Activated CD4-positive, alpha-beta memory T cell treated with anti-CD3 and anti-CD28 coated beads, Interleukin-2, amount 10 ng/mL, durations not matched to agents 7 days and 5 days (primary cell): ENCODE measurements at regions not wholly inside any gene's neighbourhood (a gene's known extent, or its start where the extent isn't known, plus 50 kb on each side); places are given as distances from the start of the nearest gene placed in this dataset.

Source experiments
- CTCF ChIA-PET: fragments of 350-600 bp; sonication (Branson Sonifier 250); formaldehyde crosslinking; loops from one replicate; lab custom pipeline; 2021; ENCODE audit warnings: antibody characterized with exemption, inconsistent platforms; lab: Charles Lee
- POLR2A ChIA-PET: fragments of 350-600 bp; sonication (Branson Sonifier 250); formaldehyde crosslinking; loops from one replicate; lab custom pipeline; 2021; ENCODE audit warnings: antibody characterized with exemption; lab: Charles Lee
- DNase-seq: peaks from one replicate; pipeline ENCODE4 v3.0.0-alpha.2; 2020
- H3K27ac Mint-ChIP-seq: one replicate; pipeline ENCODE4 v1.8.0; 2021; ENCODE audit warnings: mild to moderate bottlenecking, mixed read lengths
- H3K27me3 Mint-ChIP-seq: one replicate; pipeline ENCODE4 v1.8.0; 2021; ENCODE audit warnings: mixed read lengths
- H3K36me3 Mint-ChIP-seq: one replicate; pipeline ENCODE4 v1.8.0; 2021; ENCODE audit warnings: low read depth, mixed read lengths
- H3K4me1 Mint-ChIP-seq: one replicate; pipeline ENCODE4 v1.8.0; 2021; ENCODE audit warnings: mixed read lengths
- H3K4me3 Mint-ChIP-seq: one replicate; pipeline ENCODE4 v1.8.0; 2021; ENCODE audit warnings: mild to moderate bottlenecking, mixed read lengths
- H3K9me3 Mint-ChIP-seq: one replicate; pipeline ENCODE4 v1.8.0; 2021; ENCODE audit warnings: mixed read lengths

DNA sequence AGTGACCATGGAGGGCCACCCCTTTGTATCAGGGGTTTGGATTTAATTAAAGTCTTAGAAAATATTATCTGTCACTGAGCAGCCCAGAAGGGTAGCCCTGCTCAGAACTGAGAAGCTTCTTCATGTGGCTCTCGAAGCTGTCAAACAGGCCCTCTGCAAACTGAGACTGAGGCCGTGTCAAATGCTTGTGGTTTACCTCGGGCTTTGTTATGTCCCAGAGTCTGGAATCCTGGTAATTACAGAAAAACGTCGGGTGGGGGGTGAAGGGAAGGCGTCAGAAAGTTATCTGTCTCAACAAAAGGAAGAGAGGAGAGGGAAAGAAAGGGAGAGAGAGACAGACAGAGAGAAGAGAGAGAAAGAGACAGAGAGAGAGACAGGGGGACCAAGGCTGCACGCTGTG is 200.8 kb downstream of the BMP7 start:
- peaks cover under 1% of the 10 kb centered on the region for H3K4me1 Mint-ChIP-seq
- no peak overlapping the region for H3K4me3 Mint-ChIP-seq
- no peak for DNase-seq
- peaks cover 24% of the 10 kb centered on the region for H3K27me3 Mint-ChIP-seq
- POLR2A ChIA-PET, result no interaction called here
- H3K9me3 Mint-ChIP-seq, result no peaks in the 10 kb centered on the region
- H3K36me3 Mint-ChIP-seq, result no peaks in the 10 kb centered on the region
- H3K27ac Mint-ChIP-seq, result no peak overlapping the region
- CTCF ChIA-PET, result no interaction called here

- DNase-seq, result no peak
- H3K9me3 Mint-ChIP-seq, result no peaks in the 10 kb centered on the region
- H3K36me3 Mint-ChIP-seq, result no peaks in the 10 kb centered on the region
- CTCF ChIA-PET, result no interaction called here
- no peaks in the 10 kb centered on the region for H3K4me1 Mint-ChIP-seq
- H3K27ac Mint-ChIP-seq, result no peak overlapping the region
- H3K27me3 Mint-ChIP-seq, result peaks cover 29% of the 10 kb centered on the region
- no peak overlapping the region for H3K4me3 Mint-ChIP-seq
- POLR2A ChIA-PET, result no interaction called here
These were observed 200.1 kb downstream of the BMP7 start for GRCh38 chr20:57066126-57066900.

- H3K9me3 Mint-ChIP-seq, result no peaks in the 10 kb centered on the region
- no peak overlapping the region for H3K27ac Mint-ChIP-seq
- no peak for DNase-seq
- no peak overlapping the region for H3K4me3 Mint-ChIP-seq
- ChIA-PET CTCF (no interaction called here), POLR2A (no interaction called here)
- H3K4me1 Mint-ChIP-seq, result no peaks in the 10 kb centered on the region
- H3K36me3 Mint-ChIP-seq, result no peaks in the 10 kb centered on the region
- peaks cover 30% of the 10 kb centered on the region for H3K27me3 Mint-ChIP-seq
These were observed 197.0 kb downstream of the BMP7 start for GRCh38 chr20:57069442-57069841.

DNA sequence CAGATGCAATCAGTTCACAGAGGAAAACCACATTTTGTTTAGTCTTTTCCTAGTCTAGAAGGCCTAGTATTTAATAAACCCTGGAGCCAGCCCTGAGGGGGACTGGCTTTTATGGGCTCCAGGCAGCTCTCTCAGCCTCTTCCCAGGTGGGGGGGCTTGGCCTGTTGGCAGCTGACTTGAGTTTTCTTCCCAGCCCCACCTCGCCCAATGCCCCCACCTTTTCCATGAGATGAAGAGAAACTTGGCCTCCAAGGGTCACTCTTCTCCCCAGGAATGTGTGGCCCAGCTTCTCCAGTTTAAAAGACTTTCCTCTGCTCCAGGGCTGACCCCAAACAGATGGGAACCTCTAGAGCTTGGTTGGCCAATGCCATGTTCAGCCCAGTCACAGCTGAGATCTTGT is 196.1 kb downstream of the BMP7 start:
- ChIA-PET CTCF (interaction anchor here (1.4 kb wide), 1 partner anchor 20 kb away, joined by 3 read pairs; no protein-coding TSS in a partner anchor), POLR2A (no interaction called here)
- H3K27me3 Mint-ChIP-seq, result peaks cover 30% of the 10 kb centered on the region
- H3K9me3 Mint-ChIP-seq, result no peaks in the 10 kb centered on the region
- H3K27ac Mint-ChIP-seq, result no peak overlapping the region
- no peaks in the 10 kb centered on the region for H3K36me3 Mint-ChIP-seq
- no peak overlapping the region for H3K4me3 Mint-ChIP-seq
- DNase-seq, result no peak
- no peaks in the 10 kb centered on the region for H3K4me1 Mint-ChIP-seq

DNA sequence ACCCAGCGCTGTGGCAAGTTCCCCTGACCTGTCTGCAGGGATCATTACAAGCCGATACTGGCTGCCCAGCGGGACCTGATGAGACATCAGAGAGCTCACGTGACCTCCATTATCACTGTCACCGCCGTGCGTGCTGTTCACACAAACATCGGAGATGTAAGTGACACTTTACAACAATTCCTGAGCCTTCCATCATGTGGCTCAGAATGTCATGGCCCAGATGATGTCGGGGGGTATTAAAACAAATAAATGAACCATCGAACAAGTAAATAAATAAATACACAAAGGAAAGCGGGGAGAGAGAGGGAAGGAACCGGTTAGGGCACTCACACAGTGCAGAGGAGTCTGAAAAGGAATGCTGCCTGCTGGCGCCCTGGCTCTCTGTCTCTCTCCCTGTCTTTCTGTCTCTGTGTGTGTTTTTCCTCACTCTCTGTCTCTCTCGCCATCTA is 195.1 kb downstream of the BMP7 start:
- peaks cover 26% of the 10 kb centered on the region for H3K27me3 Mint-ChIP-seq
- H3K27ac Mint-ChIP-seq, result no peak overlapping the region
- H3K4me3 Mint-ChIP-seq, result no peak overlapping the region
- no peaks in the 10 kb centered on the region for H3K4me1 Mint-ChIP-seq
- ChIA-PET POLR2A (no interaction called here), CTCF (interaction anchor here (1.4 kb wide), 1 partner anchor 19 kb away, joined by 3 read pairs; no protein-coding TSS in a partner anchor)
- no peaks in the 10 kb centered on the region for H3K36me3 Mint-ChIP-seq
- H3K9me3 Mint-ChIP-seq, result no peaks in the 10 kb centered on the region
- no peak for DNase-seq

DNA sequence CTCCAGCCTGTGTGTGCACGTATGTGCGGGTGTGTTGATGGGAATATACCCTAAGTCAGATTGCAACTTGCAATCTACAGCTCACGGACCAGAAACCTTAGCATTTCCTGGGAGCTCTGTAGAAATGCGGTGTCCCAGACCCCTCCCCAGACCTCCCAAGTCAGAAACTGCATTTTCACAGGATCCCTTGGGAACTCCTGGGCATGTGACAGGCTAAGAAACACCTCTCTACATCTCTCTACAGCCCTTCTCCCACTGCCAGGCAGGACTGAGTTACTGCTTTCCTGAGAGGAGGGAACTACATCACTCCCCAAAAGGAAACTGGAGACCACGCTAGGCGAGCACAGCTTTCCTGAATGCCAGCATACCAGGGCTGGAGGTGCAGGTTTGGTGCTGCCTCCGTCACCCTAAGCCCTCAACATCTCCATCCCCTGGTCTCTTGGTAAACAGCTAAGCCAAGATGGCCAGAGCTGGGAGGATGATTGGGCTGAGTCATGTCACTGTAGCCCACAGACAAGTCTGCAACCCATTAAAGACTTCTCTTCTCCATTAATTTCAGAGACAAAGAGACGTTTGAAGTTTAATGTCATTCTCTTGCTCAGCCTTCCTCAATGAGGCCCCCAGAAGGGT is 194.4 kb downstream of the BMP7 start:
- peaks cover 26% of the 10 kb centered on the region for H3K27me3 Mint-ChIP-seq
- CTCF ChIA-PET, result no interaction called here
- no peak for DNase-seq

DNA sequence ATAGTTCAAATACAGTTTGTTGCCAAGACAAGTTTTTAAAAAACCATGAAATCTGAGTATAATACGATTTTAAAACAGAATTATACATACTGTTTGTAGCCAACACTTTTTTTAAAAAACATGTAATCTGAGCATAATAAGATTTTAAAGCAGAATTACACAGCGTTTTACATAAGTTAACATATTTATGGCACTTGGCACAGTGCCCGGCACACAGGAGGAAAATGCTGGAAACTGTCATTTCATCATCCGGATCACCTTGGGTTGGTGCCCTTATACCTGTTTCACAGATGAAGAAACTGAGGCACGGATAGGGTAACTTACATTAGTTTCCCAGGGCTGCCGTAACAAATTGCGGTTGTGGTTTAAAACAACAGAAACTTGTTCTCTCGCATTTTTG is 193.0 kb downstream of the BMP7 start:
- Mint-ChIP-seq H3K9me3 (peaks cover 2% of the 10 kb centered on the region), H3K27me3 (peaks cover 24% of the 10 kb centered on the region), H3K4me1 (no peaks in the 10 kb centered on the region), H3K36me3 (no peaks in the 10 kb centered on the region), H3K4me3 (no peak overlapping the region), H3K27ac (no peak overlapping the region)
- ChIA-PET CTCF (no interaction called here), POLR2A (no interaction called here)
- DNase-seq, result no peak

More for the DNA sequence above, 194.4 kb downstream of the BMP7 start:
- no peak overlapping the region for H3K4me3 Mint-ChIP-seq
- no peak overlapping the region for H3K27ac Mint-ChIP-seq
- POLR2A ChIA-PET, result no interaction called here
- no peaks in the 10 kb centered on the region for H3K36me3 Mint-ChIP-seq
- no peaks in the 10 kb centered on the region for H3K4me1 Mint-ChIP-seq
- no peaks in the 10 kb centered on the region for H3K9me3 Mint-ChIP-seq

GRCh38 chr20:57074386-57074785 is 192.1 kb downstream of the BMP7 start:
- Mint-ChIP-seq H3K27ac (no peak overlapping the region), H3K9me3 (peaks cover 4% of the 10 kb centered on the region), H3K4me1 (no peaks in the 10 kb centered on the region), H3K36me3 (no peaks in the 10 kb centered on the region), H3K27me3 (peaks cover 24% of the 10 kb centered on the region), H3K4me3 (no peak overlapping the region)
- DNase-seq, result no peak
- ChIA-PET POLR2A (no interaction called here), CTCF (no interaction called here)

GRCh38 chr20:57075181-57075580 is 191.3 kb downstream of the BMP7 start:
- ChIA-PET CTCF (no interaction called here), POLR2A (interaction anchor here (0.9 kb wide), 1 partner anchor 12 kb away, joined by 3 read pairs; no protein-coding TSS in a partner anchor)
- DNase-seq, result no peak
- no peaks in the 10 kb centered on the region for H3K36me3 Mint-ChIP-seq
- H3K27me3 Mint-ChIP-seq, result peaks cover 22% of the 10 kb centered on the region
- H3K27ac Mint-ChIP-seq, result no peak overlapping the region
- H3K9me3 Mint-ChIP-seq, result peaks cover 7% of the 10 kb centered on the region
- H3K4me3 Mint-ChIP-seq, result no peak overlapping the region
- no peaks in the 10 kb centered on the region for H3K4me1 Mint-ChIP-seq

GRCh38 chr20:57075603-57076002 is 190.8 kb downstream of the BMP7 start:
- no peak overlapping the region for H3K4me3 Mint-ChIP-seq
- peaks cover 7% of the 10 kb centered on the region for H3K9me3 Mint-ChIP-seq
- no peaks in the 10 kb centered on the region for H3K36me3 Mint-ChIP-seq
- no peaks in the 10 kb centered on the region for H3K4me1 Mint-ChIP-seq
- POLR2A ChIA-PET, result interaction anchor here (0.9 kb wide), 1 partner anchor 12 kb away, joined by 3 read pairs; no protein-coding TSS in a partner anchor
- CTCF ChIA-PET, result no interaction called here
- H3K27ac Mint-ChIP-seq, result no peak overlapping the region
- DNase-seq, result no peak
- H3K27me3 Mint-ChIP-seq, result peaks cover 20% of the 10 kb centered on the region

- H3K4me1 Mint-ChIP-seq, result no peaks in the 10 kb centered on the region
- H3K4me3 Mint-ChIP-seq, result no peak overlapping the region
- no peaks in the 10 kb centered on the region for H3K36me3 Mint-ChIP-seq
- POLR2A ChIA-PET, result no interaction called here
- CTCF ChIA-PET, result no interaction called here
- DNase-seq, result no peak
- peaks cover 16% of the 10 kb centered on the region for H3K27me3 Mint-ChIP-seq
- peaks cover 7% of the 10 kb centered on the region for H3K9me3 Mint-ChIP-seq
- H3K27ac Mint-ChIP-seq, result no peak overlapping the region
These were observed 190.2 kb downstream of the BMP7 start for GRCh38 chr20:57076152-57076652.

DNA sequence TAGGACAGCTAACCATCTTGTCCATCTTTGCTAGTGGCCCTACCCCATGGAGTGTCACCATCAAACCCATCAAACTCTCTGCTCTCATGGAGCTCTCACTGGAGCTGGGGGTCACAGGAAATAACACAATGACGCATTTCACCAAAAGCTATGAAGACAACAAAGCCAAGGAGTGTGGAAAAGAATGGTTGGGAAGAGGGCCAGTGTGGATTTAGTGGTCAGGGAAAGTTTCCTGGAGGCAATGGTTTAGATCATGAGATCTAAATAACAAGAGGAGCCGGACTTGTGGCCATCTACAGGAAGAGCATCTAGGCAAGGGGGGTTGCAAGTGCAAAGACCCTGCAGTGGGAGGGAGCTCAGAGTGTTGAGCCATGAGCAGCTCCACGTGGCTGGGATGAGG is 189.5 kb downstream of the BMP7 start:
- H3K4me1 Mint-ChIP-seq, result no peaks in the 10 kb centered on the region
- POLR2A ChIA-PET, result no interaction called here
- DNase-seq, result no peak
- no peak overlapping the region for H3K4me3 Mint-ChIP-seq
- H3K9me3 Mint-ChIP-seq, result peaks cover 7% of the 10 kb centered on the region
- CTCF ChIA-PET, result no interaction called here
- peaks cover 9% of the 10 kb centered on the region for H3K27me3 Mint-ChIP-seq
- no peaks in the 10 kb centered on the region for H3K36me3 Mint-ChIP-seq
- H3K27ac Mint-ChIP-seq, result no peak overlapping the region

GRCh38 chr20:57078116-57078515 is 188.3 kb downstream of the BMP7 start:
- CTCF ChIA-PET, result no interaction called here

More at GRCh38 chr20:57078116-57078515, 188.3 kb downstream of the BMP7 start:
- peaks cover 11% of the 10 kb centered on the region for H3K9me3 Mint-ChIP-seq
- POLR2A ChIA-PET, result no interaction called here
- DNase-seq, result no peak
- H3K27ac Mint-ChIP-seq, result no peak overlapping the region
- no peaks in the 10 kb centered on the region for H3K36me3 Mint-ChIP-seq
- H3K4me1 Mint-ChIP-seq, result no peaks in the 10 kb centered on the region
- H3K27me3 Mint-ChIP-seq, result peaks cover 3% of the 10 kb centered on the region
- no peak overlapping the region for H3K4me3 Mint-ChIP-seq
